ENCODE measurements at regions not wholly inside any gene's neighbourhood (a gene's known extent, or its start where the extent isn't known, plus 50 kb on each side); places are given as distances from the start of the nearest gene placed in this dataset.
A peak's percentile ranks its signal among the peaks of the same experiment; 100 is the strongest.

DNA sequence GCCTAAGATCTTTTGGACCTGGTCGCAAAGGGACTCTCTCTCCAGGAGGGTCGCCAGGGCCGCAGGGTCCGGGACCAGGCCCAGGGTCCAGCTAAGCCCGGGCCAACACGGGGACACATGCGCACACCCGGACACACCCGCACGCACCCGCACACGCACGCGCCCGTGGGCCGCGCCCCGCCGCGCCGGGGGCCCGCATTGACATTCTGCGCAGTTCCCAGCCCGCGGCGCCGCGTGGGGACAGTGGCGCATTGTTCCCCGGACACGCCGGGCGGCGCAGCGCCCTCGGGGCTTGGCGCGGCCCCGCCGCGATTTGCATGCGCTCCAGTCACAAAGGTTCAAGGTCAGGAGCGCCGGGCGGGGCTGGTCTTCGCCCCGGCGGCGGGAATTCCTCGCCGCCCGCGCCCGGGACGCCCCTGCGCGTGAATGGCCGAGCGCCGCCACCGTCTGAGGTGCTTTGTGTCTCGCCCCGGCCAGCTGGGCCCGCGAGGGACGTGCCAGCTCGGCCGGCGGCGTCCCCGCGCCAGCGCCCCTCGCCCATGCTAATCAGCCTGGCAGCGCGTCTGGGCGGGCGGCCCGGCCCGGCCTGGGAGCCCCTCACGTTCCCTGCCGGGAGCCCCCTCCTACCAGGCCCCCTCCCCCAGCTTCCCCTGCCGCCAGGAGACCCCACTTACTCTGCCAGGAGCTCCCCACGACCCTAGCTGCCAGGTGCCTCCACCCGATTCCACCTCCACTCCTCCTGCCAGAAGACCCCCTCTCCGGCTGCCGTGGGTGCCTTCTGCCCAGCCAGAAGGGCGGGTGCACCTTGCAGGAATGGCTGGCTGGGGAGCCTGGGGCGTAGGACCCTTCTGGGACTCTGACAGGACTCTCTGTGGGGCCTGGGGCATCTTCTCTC is 50.5 kb upstream of the WNT7B start:
- TF ChIP-seq EZH2 (IDR thresholded peaks at IDR 0.05; ENCODE audit: low read depth), result peak; percentile 68; the same call in 1 of the 2 replicates
- TF ChIP-seq, protein P1, sequence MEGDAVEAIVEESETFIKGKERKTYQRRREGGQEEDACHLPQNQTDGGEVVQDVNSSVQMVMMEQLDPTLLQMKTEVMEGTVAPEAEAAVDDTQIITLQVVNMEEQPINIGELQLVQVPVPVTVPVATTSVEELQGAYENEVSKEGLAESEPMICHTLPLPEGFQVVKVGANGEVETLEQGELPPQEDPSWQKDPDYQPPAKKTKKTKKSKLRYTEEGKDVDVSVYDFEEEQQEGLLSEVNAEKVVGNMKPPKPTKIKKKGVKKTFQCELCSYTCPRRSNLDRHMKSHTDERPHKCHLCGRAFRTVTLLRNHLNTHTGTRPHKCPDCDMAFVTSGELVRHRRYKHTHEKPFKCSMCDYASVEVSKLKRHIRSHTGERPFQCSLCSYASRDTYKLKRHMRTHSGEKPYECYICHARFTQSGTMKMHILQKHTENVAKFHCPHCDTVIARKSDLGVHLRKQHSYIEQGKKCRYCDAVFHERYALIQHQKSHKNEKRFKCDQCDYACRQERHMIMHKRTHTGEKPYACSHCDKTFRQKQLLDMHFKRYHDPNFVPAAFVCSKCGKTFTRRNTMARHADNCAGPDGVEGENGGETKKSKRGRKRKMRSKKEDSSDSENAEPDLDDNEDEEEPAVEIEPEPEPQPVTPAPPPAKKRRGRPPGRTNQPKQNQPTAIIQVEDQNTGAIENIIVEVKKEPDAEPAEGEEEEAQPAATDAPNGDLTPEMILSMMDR (conservative IDR thresholded peaks at IDR 0.05), result no peak
